GM18870 (cell line): ENCODE measurements at regions not wholly inside any gene's neighbourhood (a gene's known extent, or its start where the extent isn't known, plus 50 kb on each side); places are given as distances from the start of the nearest gene placed in this dataset.

Experiments
- ATAC-seq: cut with Tn5 transposase; IDR thresholded peaks from one replicate; pipeline ENCODE4 v1.9.1; 2021; ENCODE audit warnings: moderate library complexity; ENCODE audit not compliant: unreplicated experiment

GRCh38 chr6:81253821-81254220, 498.7 kb downstream of the TENT5A start:
- ATAC-seq = no peak

GRCh38 chr6:81252231-81252630, 500.2 kb downstream of the TENT5A start:
- no peak for ATAC-seq

- ATAC-seq = no peak
These were observed 506.3 kb downstream of the TENT5A start for GRCh38 chr6:81246200-81246599.

GRCh38 chr6:81242624-81243023, 509.9 kb downstream of the TENT5A start:
- no peak for ATAC-seq

GRCh38 chr6:81241126-81242041, 511.1 kb downstream of the TENT5A start:
- ATAC-seq = no peak

GRCh38 chr6:81238390-81238789, 514.1 kb downstream of the TENT5A start:
- ATAC-seq = no peak

GRCh38 chr6:81237226-81237625, 515.3 kb downstream of the TENT5A start:
- ATAC-seq = no peak

- no peak for ATAC-seq
These were observed 517.0 kb downstream of the TENT5A start for GRCh38 chr6:81235512-81235911.

- no peak for ATAC-seq
These were observed 518.5 kb downstream of the TENT5A start for GRCh38 chr6:81233990-81234389.

GRCh38 chr6:81228912-81229555, 523.4 kb downstream of the TENT5A start:
- ATAC-seq = no peak

GRCh38 chr6:81226957-81227356, 525.5 kb downstream of the TENT5A start:
- no peak for ATAC-seq

- ATAC-seq = no peak
These were observed 535.8 kb downstream of the TENT5A start for GRCh38 chr6:81216668-81217067.

- no peak for ATAC-seq
These were observed 537.4 kb downstream of the TENT5A start for GRCh38 chr6:81215092-81215432.

GRCh38 chr6:81214414-81215091, 537.9 kb downstream of the TENT5A start:
- ATAC-seq = no peak

- no peak for ATAC-seq
These were observed 547.8 kb downstream of the TENT5A start for GRCh38 chr6:81204731-81205130.

GRCh38 chr6:81194374-81194773, 558.1 kb downstream of the TENT5A start:
- no peak for ATAC-seq

GRCh38 chr6:81172056-81172740, 580.3 kb downstream of the TENT5A start:
- no peak for ATAC-seq

- ATAC-seq = no peak
These were observed 583.3 kb downstream of the TENT5A start for GRCh38 chr6:81169166-81169565.

- no peak for ATAC-seq
These were observed 585.7 kb downstream of the TENT5A start for GRCh38 chr6:81166770-81167169.

- ATAC-seq = no peak
These were observed 593.5 kb downstream of the TENT5A start for GRCh38 chr6:81158956-81159355.

GRCh38 chr6:81148751-81149150, 603.7 kb downstream of the TENT5A start:
- ATAC-seq = no peak
